ENCODE measurements at regions not wholly inside any gene's neighbourhood (a gene's known extent, or its start where the extent isn't known, plus 50 kb on each side); places are given as distances from the start of the nearest gene placed in this dataset.

- 0 out of 2 replicates have a peak, but pooled peaks cover 5% of the 10 kb centered on the region for H3K4me1 ChIP-seq (ENCODE audit: low read length)
- no peak for DNase-seq
- no peaks in the 10 kb centered on the region for H4K20me1 ChIP-seq (ENCODE audit: insufficient read depth, low read length)
- H3K9ac ChIP-seq (ENCODE audit: low read length): no peak overlapping the region
- no peaks in the 10 kb centered on the region for H3K79me2 ChIP-seq (ENCODE audit: low read length)
- H3K27ac ChIP-seq (ENCODE audit: low read length): no peak overlapping the region
- no peaks in the 10 kb centered on the region for H3K9me3 ChIP-seq (replicated peaks; ENCODE audit: insufficient read depth, low read length)
- no peaks in the 10 kb centered on the region for H3K27me3 ChIP-seq (replicated peaks; ENCODE audit: insufficient read depth, low read length)
- no peaks in the 10 kb centered on the region for H3F3A ChIP-seq (ENCODE audit: insufficient read depth, low read length)
- no peak overlapping the region for H3K4me2 ChIP-seq (ENCODE audit: low read depth, low read length)
- no peaks in the 10 kb centered on the region for H3K9me2 ChIP-seq (replicated peaks; ENCODE audit: insufficient read depth, low read length)
- TF ChIP-seq EZH2phosphoT487 (IDR thresholded peaks at IDR 0.05; ENCODE audit: low read length) (no peak), EZH2 (optimal IDR thresholded peaks at IDR 0.05; ENCODE audit: low read depth, low read length) (no peak), CTCF (IDR thresholded peaks at IDR 0.05; ENCODE audit: low read length) (no peak)
- no peak overlapping the region for H2AFZ ChIP-seq (ENCODE audit: low read length)
- H3K36me3 ChIP-seq (replicated peaks; ENCODE audit: insufficient read depth, low read length): no peaks in the 10 kb centered on the region
- H3K4me3 ChIP-seq (ENCODE audit: low read length): no peak overlapping the region
Measured at GRCh38 chr4:14867847-14868246, 134.4 kb upstream of the CPEB2 start.

GRCh38 chr4:14868426-14869395, 133.6 kb upstream of the CPEB2 start:
- H3K9me2 ChIP-seq (replicated peaks; ENCODE audit: insufficient read depth, low read length): no peaks in the 10 kb centered on the region
- no peak overlapping the region for H3K9ac ChIP-seq (ENCODE audit: low read length)
- no peak for DNase-seq
- H3K27ac ChIP-seq (ENCODE audit: low read length): no peak overlapping the region
- TF ChIP-seq CTCF (IDR thresholded peaks at IDR 0.05; ENCODE audit: low read length): no peak
- no peak for TF ChIP-seq EZH2phosphoT487 (IDR thresholded peaks at IDR 0.05; ENCODE audit: low read length)
- H3K4me3 ChIP-seq (ENCODE audit: low read length): no peak overlapping the region
- no peaks in the 10 kb centered on the region for H3K79me2 ChIP-seq (ENCODE audit: low read length)
- no peaks in the 10 kb centered on the region for H4K20me1 ChIP-seq (ENCODE audit: insufficient read depth, low read length)
- H3K36me3 ChIP-seq (replicated peaks; ENCODE audit: insufficient read depth, low read length): no peaks in the 10 kb centered on the region
- no peaks in the 10 kb centered on the region for H3K27me3 ChIP-seq (replicated peaks; ENCODE audit: insufficient read depth, low read length)
- no peaks in the 10 kb centered on the region for H3F3A ChIP-seq (ENCODE audit: insufficient read depth, low read length)
- no peak overlapping the region for H2AFZ ChIP-seq (ENCODE audit: low read length)
- no peaks in the 10 kb centered on the region for H3K9me3 ChIP-seq (replicated peaks; ENCODE audit: insufficient read depth, low read length)
- H3K4me1 ChIP-seq (ENCODE audit: low read length): 0 out of 2 replicates have a peak, but pooled peaks cover 5% of the 10 kb centered on the region
- no peak overlapping the region for H3K4me2 ChIP-seq (ENCODE audit: low read depth, low read length)

GRCh38 chr4:14871676-14872430, 130.4 kb upstream of the CPEB2 start:
- H3K9me2 ChIP-seq (replicated peaks; ENCODE audit: insufficient read depth, low read length): no peaks in the 10 kb centered on the region
- no peaks in the 10 kb centered on the region for H3F3A ChIP-seq (ENCODE audit: insufficient read depth, low read length)
- DNase-seq: peak; percentile 61
- TF ChIP-seq EZH2 (optimal IDR thresholded peaks at IDR 0.05; ENCODE audit: low read depth, low read length): no peak
- peak; percentile 48 for TF ChIP-seq CTCF (IDR thresholded peaks at IDR 0.05; ENCODE audit: low read length)
- no peak for TF ChIP-seq EZH2phosphoT487 (IDR thresholded peaks at IDR 0.05; ENCODE audit: low read length)
- no peaks in the 10 kb centered on the region for H3K79me2 ChIP-seq (ENCODE audit: low read length)
- no peak overlapping the region for H3K27ac ChIP-seq (ENCODE audit: low read length)
- H3K4me3 ChIP-seq (ENCODE audit: low read length): no peak overlapping the region
- H3K9me3 ChIP-seq (replicated peaks; ENCODE audit: insufficient read depth, low read length): no peaks in the 10 kb centered on the region
- H3K4me1 ChIP-seq (ENCODE audit: low read length): peaks cover 17% of the 10 kb centered on the region
- no peak overlapping the region for H3K4me2 ChIP-seq (ENCODE audit: low read depth, low read length)
- H3K9ac ChIP-seq (ENCODE audit: low read length): no peak overlapping the region
- H3K27me3 ChIP-seq (replicated peaks; ENCODE audit: insufficient read depth, low read length): no peaks in the 10 kb centered on the region
- H3K36me3 ChIP-seq (replicated peaks; ENCODE audit: insufficient read depth, low read length): no peaks in the 10 kb centered on the region
- no peak overlapping the region for H2AFZ ChIP-seq (ENCODE audit: low read length)
- no peaks in the 10 kb centered on the region for H4K20me1 ChIP-seq (ENCODE audit: insufficient read depth, low read length)

Measured in MM.1S (cell line).